Kidney tubule cell (primary cell): ENCODE measurements at regions not wholly inside any gene's neighbourhood (a gene's known extent, or its start where the extent isn't known, plus 50 kb on each side); places are given as distances from the start of the nearest gene placed in this dataset.
"Not testable (repeated sequence)": the region's sequence is repeated elsewhere in the genome, so short reads cannot be mapped to it uniquely, and the experiment has no call there.

Experiments used
- DNase-seq: peaks from one replicate; pipeline ENCODE4 v3.0.0-alpha.2; 2018; ENCODE audit warnings: low spot score

- no peak for DNase-seq
Observed at GRCh38 chr16:60137891-60138290, 1403.8 kb upstream of the GOT2 start.

DNA sequence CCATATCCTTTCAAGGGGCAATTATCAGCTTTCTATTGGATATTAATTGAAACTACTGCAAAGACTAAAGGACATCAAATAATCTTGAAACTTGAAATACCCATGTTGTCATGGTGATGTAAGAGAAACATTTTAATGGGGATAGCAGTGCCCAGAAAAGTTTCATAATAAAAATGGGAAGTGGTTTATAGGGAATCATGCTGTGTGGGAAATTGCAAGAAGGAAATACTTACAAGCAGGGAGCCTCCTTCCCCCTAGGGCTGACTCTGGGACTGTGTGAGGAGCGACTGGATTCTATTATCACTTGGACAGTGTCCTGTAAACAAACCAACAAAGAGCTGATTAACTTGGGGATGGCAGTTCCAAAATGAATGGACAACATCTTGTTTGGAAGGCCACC lies 1393.1 kb upstream of the GOT2 start:
- no peak for DNase-seq

DNA sequence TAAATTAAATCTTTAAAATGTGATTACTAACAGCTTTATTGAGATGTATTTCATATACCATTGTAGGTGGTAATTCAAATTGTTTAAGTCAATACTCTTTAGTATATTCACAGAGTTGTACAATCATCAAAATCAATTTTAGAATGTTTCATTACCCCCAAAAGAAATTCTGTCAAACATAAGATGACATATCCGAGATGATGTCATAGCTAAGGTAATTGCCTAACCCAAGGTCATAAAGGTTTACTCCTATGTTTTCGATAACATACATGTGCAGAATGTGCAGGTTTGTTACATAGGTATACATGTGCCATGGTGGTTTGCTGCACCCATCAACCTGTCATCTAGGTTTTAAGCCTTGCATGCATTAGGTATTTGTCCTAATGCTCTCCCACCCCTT lies 1392.0 kb upstream of the GOT2 start:
- not testable (repeated sequence) for DNase-seq

GRCh38 chr16:60123392-60124023 lies 1389.4 kb upstream of the GOT2 start:
- no peak for DNase-seq

DNA sequence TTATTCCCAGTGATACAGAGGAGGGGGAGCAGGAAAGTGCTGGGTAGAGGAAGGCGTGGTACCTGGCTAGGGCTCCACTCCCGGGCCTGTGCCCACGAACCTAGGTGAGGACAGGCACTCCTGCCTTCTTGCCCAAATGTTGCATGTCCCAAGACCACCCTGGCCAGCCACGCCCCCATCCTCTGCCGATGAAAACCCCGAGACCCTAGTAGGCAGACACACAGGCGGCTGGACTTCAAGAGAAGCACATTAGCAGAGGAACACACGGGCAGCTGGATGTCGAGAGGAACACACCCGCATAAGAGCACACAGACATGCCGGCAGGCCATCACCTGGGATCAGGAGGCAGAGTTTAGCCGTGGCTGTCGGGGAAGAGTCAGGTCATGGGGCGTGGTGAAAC lies 1386.5 kb upstream of the GOT2 start:
- no peak for DNase-seq

GRCh38 chr16:60110531-60110930 lies 1376.4 kb upstream of the GOT2 start:
- no peak for DNase-seq

GRCh38 chr16:60107871-60108270 lies 1373.8 kb upstream of the GOT2 start:
- DNase-seq, result no peak

DNA sequence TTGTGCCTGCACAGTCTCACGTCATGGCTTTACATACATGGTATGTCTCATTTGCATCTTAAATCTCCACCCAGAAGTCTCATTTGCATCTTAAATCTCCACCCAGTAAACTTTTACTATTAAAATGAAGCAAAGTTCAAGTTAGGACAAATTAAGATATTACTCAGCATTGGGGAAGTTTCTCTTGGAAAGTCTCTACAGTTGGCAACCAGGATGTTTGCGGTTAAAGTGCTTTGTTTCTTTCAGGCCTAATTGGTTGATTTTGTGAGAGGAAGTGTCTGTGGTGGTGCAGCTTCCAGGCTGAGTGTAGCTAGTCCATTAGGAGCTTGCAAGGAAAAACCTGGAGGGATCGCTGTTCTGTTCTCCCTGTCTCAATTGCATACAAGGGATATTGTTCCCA lies 1373.3 kb upstream of the GOT2 start:
- no peak for DNase-seq

DNA sequence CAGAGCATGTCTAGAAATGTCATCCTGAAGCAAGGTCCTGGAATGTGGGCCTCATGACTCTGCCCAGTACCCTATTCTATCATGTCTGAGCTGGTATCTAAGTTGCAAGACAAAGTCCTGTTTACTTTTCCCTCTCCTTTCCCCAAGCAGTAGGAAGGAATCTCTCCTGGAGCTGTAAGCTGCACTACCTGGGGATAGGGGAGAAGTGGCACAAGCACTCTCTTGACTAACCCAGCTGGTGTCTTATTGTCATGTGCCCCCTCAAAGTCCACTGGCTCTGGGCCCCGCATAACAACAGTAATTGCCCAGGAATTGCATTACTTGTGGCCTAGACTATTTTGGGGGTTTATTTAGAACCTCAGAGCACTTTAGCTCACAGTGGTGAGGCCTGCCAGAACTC lies 1366.3 kb upstream of the GOT2 start:
- no peak for DNase-seq

DNA sequence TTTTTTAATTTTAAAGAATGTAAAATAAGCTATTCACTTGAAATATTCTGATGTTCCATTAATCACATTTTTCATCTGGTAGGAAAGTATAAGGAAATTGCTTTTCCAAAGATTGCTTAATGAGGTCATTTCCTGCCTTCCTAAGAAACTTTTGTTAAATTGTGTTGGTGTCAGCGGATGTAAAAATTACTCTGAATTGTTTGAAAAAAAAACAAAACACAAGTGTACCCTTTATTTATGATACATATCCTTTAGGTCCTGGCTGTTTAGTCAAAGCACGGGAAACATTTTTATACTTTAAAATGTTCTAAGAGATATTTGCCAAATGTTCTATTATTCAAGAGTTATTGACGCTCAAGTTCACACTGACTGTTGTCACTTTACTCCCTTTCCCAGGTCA lies 1357.4 kb upstream of the GOT2 start:
- no peak for DNase-seq

GRCh38 chr16:60091071-60091470 lies 1357.0 kb upstream of the GOT2 start:
- no peak for DNase-seq

- no peak for DNase-seq
Observed at GRCh38 chr16:60087530-60087929, 1353.4 kb upstream of the GOT2 start.

DNA sequence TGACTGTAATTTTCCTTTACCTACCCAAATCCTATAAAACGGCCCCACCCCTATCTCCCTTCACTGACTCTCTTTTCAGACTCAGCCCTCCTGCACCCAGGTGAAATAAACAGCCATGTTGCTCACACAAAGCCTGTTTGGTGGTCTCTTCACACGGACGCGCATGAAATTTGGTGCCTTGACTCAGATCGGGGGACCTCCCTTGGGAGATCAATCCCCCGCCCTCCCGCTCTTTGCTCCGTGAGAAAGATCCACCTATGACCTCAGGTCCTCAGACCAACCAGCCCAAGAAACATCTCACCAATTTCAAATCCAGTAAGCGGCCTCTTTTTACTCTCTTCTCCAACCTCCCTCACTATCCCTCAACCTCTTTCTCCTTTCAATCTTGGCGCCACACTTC lies 1344.7 kb upstream of the GOT2 start:
- DNase-seq, result not testable (repeated sequence)

GRCh38 chr16:60077861-60078260 lies 1343.7 kb upstream of the GOT2 start:
- DNase-seq, result no peak

- DNase-seq, result no peak
Observed at GRCh38 chr16:60074378-60074777, 1340.3 kb upstream of the GOT2 start.

DNA sequence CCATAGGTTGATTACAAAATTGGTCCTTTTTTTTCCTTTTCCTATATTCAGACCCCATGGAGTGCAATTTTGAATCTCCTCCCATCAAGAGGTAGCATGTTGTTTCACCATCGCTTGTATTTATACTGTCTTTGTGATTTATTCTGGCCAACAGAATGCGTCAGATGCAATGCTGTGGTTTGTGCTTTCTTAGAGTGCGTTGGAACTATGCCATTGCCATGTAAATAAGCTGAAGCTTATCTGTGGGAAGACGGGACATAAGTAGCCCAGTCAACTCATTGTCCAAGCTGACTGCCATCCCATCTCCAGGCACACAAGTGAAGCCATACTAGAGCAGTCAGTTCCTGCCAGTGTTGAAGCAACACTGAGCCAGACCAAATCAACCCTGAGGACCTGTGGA lies 1339.3 kb upstream of the GOT2 start:
- no peak for DNase-seq

- DNase-seq, result no peak
Observed at GRCh38 chr16:60064026-60064425, 1329.9 kb upstream of the GOT2 start.

GRCh38 chr16:60061396-60061795 lies 1327.3 kb upstream of the GOT2 start:
- no peak for DNase-seq

GRCh38 chr16:60060731-60061130 lies 1326.6 kb upstream of the GOT2 start:
- DNase-seq, result no peak

DNA sequence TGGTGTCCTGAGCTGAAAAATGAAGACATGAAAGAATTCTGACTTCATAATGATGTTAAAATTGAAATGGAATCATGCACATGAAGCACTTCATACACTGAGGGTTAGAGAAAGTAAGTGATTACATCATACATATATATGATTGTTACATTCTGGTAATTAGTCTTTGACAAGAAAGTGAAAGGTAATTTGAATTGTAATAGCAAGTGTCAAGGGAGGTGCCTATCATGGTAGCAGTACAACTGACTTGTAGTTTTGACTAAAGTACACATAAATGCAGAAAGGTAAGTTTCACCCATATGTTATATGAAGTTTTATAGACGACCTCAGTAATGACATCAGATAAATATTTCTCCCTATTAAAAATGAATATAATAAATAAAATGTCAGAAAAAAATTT lies 1325.0 kb upstream of the GOT2 start:
- no peak for DNase-seq

DNA sequence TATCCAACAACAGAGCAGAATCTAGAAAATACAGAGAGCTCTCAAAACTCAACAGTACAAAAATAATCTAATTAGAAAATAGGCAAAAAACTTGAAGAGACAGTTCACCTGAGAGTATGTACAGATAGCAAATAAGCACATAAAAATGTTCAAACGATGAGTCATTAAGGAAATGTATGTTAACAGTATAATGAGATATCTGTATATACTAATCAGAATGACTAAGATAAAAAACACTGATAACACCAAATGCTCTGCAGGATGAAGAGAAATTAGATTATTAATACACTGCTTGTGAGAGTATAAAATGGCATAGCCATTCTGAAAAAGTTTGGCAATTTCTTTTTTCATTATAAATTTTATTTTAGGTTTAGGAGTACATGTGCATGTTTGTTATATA lies 1307.6 kb upstream of the GOT2 start:
- no peak for DNase-seq

GRCh38 chr16:60031740-60032139 lies 1297.6 kb upstream of the GOT2 start:
- no peak for DNase-seq

DNA sequence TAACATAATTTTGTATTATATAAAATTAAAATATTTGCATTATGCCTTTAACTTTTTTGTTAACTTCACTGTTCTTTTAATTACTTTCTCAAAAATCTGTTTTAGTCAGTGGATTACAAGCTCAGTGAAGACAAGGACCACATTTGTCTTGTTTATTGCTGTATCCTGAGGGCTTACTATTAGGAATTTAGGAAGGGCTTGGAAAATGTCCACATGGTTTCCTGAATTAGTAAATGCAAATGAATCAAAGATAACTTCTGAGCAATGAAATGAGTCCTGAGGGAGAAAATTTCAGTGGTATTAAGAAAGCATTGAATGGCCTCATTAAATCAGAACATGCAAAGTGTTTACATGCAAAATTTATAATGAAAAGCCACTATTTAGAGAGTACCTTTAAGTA lies 1293.2 kb upstream of the GOT2 start:
- DNase-seq, result no peak

DNA sequence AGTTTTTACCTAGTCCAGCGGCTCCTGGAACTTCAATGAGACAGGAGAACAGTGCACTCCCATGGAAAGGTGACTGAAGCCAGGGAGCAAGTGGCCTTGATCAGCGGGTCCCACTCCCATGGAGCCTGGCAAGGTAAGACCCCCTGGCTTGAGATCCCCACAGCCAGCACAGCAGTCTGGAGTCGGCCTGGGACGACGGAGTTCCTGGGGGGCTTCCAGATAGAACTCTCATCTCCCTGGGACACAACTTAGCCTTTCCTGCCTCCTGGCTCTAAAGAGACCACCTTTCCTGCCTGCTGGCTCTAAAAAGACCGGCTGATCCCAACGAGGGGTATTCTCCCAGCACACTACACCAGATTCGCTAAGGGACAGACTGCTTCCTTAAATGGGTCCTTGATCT lies 1279.0 kb upstream of the GOT2 start:
- no peak for DNase-seq

GRCh38 chr16:60001523-60001922 lies 1267.4 kb upstream of the GOT2 start:
- no peak for DNase-seq
